ENCODE measurements at regions not wholly inside any gene's neighbourhood (a gene's known extent, or its start where the extent isn't known, plus 50 kb on each side); places are given as distances from the start of the nearest gene placed in this dataset.

- no peak for DNase-seq
These were observed 181.2 kb upstream of the DMAC1 start for GRCh38 chr9:7980691-7981289.

GRCh38 chr9:7980041-7980440 is 180.5 kb upstream of the DMAC1 start:
- no peak for DNase-seq

GRCh38 chr9:7979611-7980010 is 180.0 kb upstream of the DMAC1 start:
- no peak for DNase-seq

- no peak for DNase-seq
These were observed 178.0 kb upstream of the DMAC1 start for GRCh38 chr9:7977586-7977985.

- DNase-seq, result no peak
These were observed 177.3 kb upstream of the DMAC1 start for GRCh38 chr9:7976856-7977255.

- DNase-seq, result peak; percentile 92
These were observed 176.7 kb upstream of the DMAC1 start for GRCh38 chr9:7976167-7976755.

- no peak for DNase-seq
These were observed 175.8 kb upstream of the DMAC1 start for GRCh38 chr9:7975336-7975735.

GRCh38 chr9:7974335-7974960 is 174.9 kb upstream of the DMAC1 start:
- peak; percentile 7 for DNase-seq

GRCh38 chr9:7973123-7973522 is 173.5 kb upstream of the DMAC1 start:
- no peak for DNase-seq

GRCh38 chr9:7970681-7971330 is 171.2 kb upstream of the DMAC1 start:
- DNase-seq, result no peak

- DNase-seq, result no peak
These were observed 169.1 kb upstream of the DMAC1 start for GRCh38 chr9:7968687-7969086.

GRCh38 chr9:7967851-7968250 is 168.3 kb upstream of the DMAC1 start:
- DNase-seq, result no peak

- peak; percentile 25 for DNase-seq
These were observed 167.7 kb upstream of the DMAC1 start for GRCh38 chr9:7967093-7967827.

- DNase-seq, result no peak
These were observed 165.5 kb upstream of the DMAC1 start for GRCh38 chr9:7965063-7965462.

GRCh38 chr9:7963026-7963425 is 163.4 kb upstream of the DMAC1 start:
- no peak for DNase-seq

- no peak for DNase-seq
These were observed 161.5 kb upstream of the DMAC1 start for GRCh38 chr9:7961076-7961475.

- no peak for DNase-seq
These were observed 160.9 kb upstream of the DMAC1 start for GRCh38 chr9:7960320-7961050.

GRCh38 chr9:7957803-7958202 is 158.2 kb upstream of the DMAC1 start:
- DNase-seq, result no peak

GRCh38 chr9:7947577-7947976 is 148.0 kb upstream of the DMAC1 start:
- DNase-seq, result no peak

GRCh38 chr9:7946458-7946857 is 146.9 kb upstream of the DMAC1 start:
- DNase-seq, result no peak

- no peak for DNase-seq
These were observed 145.0 kb upstream of the DMAC1 start for GRCh38 chr9:7944572-7944971.

GRCh38 chr9:7937761-7938491 is 138.3 kb upstream of the DMAC1 start:
- no peak for DNase-seq
